HPDE6-E6E7 (cell line): ENCODE measurements at regions not wholly inside any gene's neighbourhood (a gene's known extent, or its start where the extent isn't known, plus 50 kb on each side); places are given as distances from the start of the nearest gene placed in this dataset.

Experiments
- DNase-seq: peaks from one replicate; pipeline ENCODE4 v3.0.0; 2011; ENCODE audit warnings: missing footprints; ENCODE audit errors: extremely low spot score

GRCh38 chr12:32947206-32948067 lies 50.9 kb upstream of the PKP2 start:
- peak; percentile 38 for DNase-seq

GRCh38 chr12:32946504-32947131 lies 50.0 kb upstream of the PKP2 start:
- DNase-seq: no peak
